GM21367 (cell line): ENCODE measurements at regions not wholly inside any gene's neighbourhood (a gene's known extent, or its start where the extent isn't known, plus 50 kb on each side); places are given as distances from the start of the nearest gene placed in this dataset.
"Not testable (repeated sequence)": the region's sequence is repeated elsewhere in the genome, so short reads cannot be mapped to it uniquely, and the experiment has no call there.

Experiments used
- ATAC-seq: cut with Tn5 transposase; IDR thresholded peaks from one replicate; pipeline ENCODE4 v1.9.1; 2021; ENCODE audit not compliant: unreplicated experiment

- ATAC-seq = no peak
These were observed 351.0 kb downstream of the PIK3C3 start for GRCh38 chr18:42305869-42306593.

GRCh38 chr18:42306594-42306980 lies 351.6 kb downstream of the PIK3C3 start:
- no peak for ATAC-seq

- ATAC-seq = no peak
These were observed 355.9 kb downstream of the PIK3C3 start for GRCh38 chr18:42310956-42311355.

DNA sequence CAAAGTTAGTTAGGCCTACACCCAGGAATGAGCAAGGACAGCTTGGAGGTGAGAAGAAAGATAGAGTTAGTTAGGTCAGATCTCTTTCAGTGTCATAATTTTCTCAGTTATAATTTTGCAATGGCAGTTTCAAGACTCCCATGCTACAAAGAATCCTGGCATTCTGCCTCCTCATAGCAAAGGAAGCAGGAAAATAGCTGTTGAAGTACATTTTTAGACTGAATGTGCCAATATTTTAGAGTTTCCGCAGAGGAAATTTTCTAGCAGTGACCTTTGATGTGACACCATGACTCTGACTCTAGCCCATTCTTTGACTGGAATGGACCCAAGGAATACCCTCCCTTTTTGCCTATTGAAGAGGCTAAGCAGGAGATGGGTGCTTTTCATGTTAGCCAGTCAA lies 371.7 kb downstream of the PIK3C3 start:
- no peak for ATAC-seq

- ATAC-seq = no peak
These were observed 373.9 kb downstream of the PIK3C3 start for GRCh38 chr18:42328931-42329330.

- ATAC-seq = no peak
These were observed 375.3 kb downstream of the PIK3C3 start for GRCh38 chr18:42330296-42330695.

DNA sequence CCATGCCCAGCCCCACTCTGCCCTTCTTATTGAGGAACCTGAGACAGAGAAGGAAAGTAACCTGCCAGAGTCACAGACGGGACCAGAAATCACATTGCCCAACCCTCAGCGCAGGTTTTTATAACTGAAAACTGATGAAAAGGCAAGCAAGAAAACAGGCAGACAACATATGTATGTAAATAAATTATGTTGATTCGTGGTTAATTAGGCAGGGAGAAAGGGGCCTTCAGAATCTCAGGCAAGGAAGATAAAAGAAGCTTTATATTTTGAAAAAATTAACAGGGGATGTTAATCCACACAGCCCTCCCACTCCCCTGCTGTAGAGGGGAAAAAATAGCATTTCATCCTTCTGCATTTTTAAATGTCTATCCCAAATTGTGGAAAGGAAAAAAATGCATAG lies 378.5 kb downstream of the PIK3C3 start:
- no peak for ATAC-seq

DNA sequence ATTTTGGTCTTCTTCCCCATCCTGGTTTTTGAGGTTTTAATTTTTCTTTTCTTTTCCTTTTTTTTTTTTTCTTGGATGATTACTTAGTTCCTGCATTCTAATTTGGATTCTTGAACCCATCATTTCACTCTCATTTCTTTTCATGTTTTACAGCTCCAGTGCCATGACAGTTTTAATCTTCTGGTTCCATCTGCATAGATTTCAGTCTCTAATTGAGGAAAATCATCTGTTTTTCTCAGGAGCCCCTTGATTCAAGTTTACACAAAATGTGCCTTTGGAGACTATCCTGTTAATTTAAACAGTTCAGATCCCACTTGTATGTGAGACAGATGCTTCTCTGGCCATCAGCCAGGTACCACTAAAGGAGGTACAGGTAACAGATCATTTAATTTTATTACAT lies 379.9 kb downstream of the PIK3C3 start:
- ATAC-seq = no peak

- ATAC-seq = no peak
These were observed 381.1 kb downstream of the PIK3C3 start for GRCh38 chr18:42336139-42336538.

DNA sequence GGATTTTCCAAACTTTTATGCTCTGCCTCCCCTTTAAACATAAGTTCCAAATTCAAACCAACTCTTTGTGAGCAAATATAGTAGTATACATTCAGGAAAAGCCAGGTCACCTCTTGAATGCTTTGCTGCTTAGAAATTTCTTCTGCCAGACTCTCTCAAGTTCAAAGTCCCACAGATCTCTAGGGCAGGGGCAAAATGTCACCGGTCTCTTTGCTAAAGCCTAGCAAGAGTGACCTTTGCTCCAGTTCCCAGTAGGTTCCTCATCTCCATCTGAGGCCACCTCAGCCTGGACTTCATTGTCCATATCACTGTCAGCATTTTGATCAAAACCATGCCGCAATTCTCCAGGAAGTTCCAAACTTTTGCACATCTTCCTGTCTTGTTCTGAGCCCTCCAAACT lies 382.3 kb downstream of the PIK3C3 start:
- ATAC-seq = not testable (repeated sequence)

DNA sequence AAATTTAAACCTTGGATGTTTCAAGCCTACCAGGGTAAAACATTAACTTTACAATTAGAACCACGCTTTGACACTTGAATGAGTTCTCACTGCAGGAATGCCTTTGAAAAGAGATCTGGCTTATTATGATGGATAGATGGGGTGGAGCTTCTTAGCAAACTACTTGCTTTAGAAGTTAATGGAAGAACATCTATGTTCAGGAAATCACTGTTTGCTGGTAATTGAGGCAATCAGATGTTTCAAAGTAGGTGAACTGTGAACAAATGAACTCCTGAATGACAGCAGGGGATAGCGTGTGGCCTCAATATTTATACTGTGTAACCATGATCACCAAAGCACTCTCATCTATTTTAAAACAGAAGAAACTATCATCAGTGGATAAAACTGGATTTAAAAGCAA lies 383.6 kb downstream of the PIK3C3 start:
- no peak for ATAC-seq

- no peak for ATAC-seq
These were observed 384.3 kb downstream of the PIK3C3 start for GRCh38 chr18:42339372-42339771.

DNA sequence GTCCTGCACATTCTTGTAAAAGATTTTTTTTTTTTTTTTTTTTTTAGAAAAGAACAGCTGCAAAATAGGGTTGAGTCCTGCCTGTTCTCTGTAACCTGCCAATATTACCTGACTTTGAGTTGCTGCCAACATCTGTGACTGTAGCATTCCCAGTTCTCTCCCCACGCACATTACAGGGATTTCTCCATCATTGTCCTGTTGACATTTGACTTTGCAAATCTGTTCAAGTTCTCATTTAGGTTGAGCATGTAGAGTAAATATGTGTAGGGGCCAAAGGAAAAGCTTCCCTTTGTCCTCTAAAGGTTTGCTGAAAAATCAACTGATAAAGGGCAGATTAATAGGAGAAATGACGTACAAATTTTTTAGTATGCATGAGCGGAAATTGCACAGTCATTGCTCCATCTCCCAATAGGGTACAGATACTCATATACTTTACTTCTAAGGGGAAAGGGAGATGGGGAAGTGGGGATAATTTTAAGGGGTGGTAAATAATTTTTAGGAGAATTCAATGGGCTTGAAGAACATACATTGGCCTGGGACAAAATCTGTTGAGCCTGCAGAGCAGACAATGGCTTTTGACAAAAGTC lies 385.5 kb downstream of the PIK3C3 start:
- ATAC-seq = no peak

GRCh38 chr18:42341423-42341822 lies 386.4 kb downstream of the PIK3C3 start:
- no peak for ATAC-seq

DNA sequence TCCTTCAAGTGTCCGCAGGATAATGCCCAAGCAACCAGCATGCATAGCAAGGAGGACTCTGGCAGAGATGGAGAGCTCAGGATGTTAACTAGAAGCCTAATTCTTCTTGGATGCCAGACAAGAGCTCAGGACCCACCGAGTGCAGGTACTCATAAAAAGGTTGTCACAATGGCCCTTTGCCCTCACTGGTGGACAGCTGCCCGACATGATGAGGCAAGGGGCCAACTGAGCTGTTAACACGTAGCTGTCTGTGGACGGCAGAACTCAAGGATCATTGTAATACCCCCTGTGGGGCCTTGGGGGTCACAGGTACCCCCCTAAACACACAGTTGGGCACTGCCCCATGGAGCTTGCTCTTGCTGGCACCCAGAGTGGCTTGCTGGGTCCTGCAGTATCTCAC lies 393.7 kb downstream of the PIK3C3 start:
- ATAC-seq = no peak

GRCh38 chr18:42351455-42351854 lies 396.4 kb downstream of the PIK3C3 start:
- ATAC-seq = no peak

DNA sequence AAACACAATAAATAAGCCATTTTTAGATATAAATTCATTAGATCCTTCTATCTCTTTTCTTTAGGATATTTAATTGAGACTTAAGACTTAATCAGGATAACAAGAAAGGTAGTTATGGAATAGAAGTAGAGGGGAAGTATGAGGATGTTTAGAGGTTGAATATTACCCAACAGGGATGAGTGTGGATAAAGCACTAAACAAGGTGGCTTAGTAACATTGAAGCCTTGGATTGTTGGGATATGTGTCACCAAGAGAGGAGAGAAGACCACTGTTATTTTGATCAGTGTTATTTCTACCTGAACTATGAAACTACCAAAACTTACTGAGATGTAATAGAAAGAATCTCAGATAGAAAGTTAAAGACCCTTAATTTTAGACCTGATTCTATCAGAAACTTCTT lies 405.7 kb downstream of the PIK3C3 start:
- no peak for ATAC-seq

DNA sequence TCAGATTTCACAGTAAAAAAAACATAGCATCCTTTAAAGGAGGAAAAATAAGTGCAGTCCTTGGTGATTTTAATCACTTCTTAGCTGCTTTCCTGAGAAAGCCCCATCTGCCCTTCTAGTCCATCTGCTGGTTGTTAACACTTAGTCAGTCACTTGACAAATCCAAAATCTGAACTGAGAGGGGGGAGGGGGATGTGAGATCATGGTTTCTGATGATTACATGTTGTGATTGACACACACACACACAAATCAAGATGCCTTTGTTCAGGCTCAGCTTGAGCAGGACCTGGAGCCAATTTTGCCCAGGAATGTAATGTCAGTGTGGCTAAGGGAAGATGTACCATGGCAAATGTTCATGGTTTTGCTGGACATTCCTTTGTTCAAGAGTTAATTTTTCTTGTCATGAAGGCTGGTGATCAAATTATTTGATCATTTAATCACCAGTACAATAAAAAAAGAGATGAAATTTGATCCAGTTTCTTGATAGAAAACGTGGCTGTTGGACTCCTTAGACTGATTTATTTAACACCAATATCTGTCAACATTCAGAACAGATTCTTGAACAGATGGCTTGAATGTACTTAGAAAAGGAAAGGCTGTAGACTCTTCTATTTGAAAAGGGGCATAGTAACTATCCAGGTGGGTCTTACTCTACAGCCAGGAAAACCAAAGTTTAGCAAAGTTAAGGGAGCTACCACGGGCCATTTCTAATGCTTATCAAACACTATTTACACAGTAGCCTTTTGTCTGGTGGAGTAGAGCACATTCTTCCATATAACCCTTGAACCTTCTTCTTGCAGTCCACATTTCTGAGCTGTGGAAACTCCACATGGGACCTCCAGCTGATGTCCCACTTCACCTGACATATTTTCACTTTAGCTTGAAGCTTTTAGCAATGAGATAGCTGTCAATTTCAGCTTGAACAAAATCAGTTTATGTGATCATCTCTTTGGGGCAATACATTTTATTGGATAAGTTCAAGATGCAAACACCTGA lies 408.7 kb downstream of the PIK3C3 start:
- ATAC-seq = no peak

- ATAC-seq = no peak
These were observed 409.7 kb downstream of the PIK3C3 start for GRCh38 chr18:42364766-42365165.

DNA sequence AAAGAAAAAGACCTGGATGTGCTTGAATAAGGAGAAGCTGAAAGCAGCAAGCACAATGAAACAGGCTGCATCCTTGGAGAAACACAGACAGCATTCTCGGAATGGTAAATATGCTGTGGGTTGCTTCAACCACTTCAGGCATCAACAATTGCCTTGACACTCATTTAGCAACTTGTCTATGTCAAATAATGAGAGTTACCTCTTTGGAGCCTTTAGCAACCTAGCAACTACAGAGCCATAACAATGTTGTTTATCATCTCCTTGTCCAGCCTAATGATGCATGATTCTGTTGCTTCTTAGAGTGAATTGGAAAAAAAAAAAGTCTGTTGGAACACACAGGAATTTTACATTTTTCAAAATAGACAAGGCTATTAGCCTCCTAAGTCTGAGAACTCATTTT lies 410.6 kb downstream of the PIK3C3 start:
- no peak for ATAC-seq

- no peak for ATAC-seq
These were observed 418.6 kb downstream of the PIK3C3 start for GRCh38 chr18:42373584-42373983.

GRCh38 chr18:42374961-42375360 lies 419.9 kb downstream of the PIK3C3 start:
- ATAC-seq = no peak
